GM12878 (cell line): ENCODE measurements at regions not wholly inside any gene's neighbourhood (a gene's known extent, or its start where the extent isn't known, plus 50 kb on each side); places are given as distances from the start of the nearest gene placed in this dataset.
A peak's percentile ranks its signal among the peaks of the same experiment; 100 is the strongest.

Source experiments
- DPF2 ChIP-seq: fragments of 450-650 bp; IDR thresholded peaks from 2 replicates; pipeline ENCODE4 v1.6.1; 2017; ENCODE audit warnings: mild to moderate bottlenecking
- FOXK2 ChIP-seq: fragments of 450-650 bp; IDR thresholded peaks from 2 replicates; pipeline ENCODE4 v1.6.1; 2017; ENCODE audit warnings: mild to moderate bottlenecking, moderate library complexity
- JUNB ChIP-seq: IDR thresholded peaks from 2 replicates; pipeline ENCODE4 v1.6.1; 2016; ENCODE audit warnings: antibody characterized with exemption, mild to moderate bottlenecking
- KDM1A ChIP-seq: fragments of 200-600 bp; sonication (generic); IDR thresholded peaks from 2 replicates; pipeline ENCODE4 v1.6.1; 2016; ENCODE audit warnings: borderline replicate concordance
- MTA3 ChIP-seq: IDR thresholded peaks from 2 replicates; pipeline ENCODE4 v1.6.1; 2012; ENCODE audit warnings: low read length, inconsistent platforms, borderline replicate concordance
- NFXL1 ChIP-seq: fragments of 450-650 bp; IDR thresholded peaks from 2 replicates; pipeline ENCODE4 v1.6.1; 2017; ENCODE audit warnings: antibody characterized with exemption, mild to moderate bottlenecking, borderline replicate concordance
- NR2C1 ChIP-seq: fragments of 450-650 bp; IDR thresholded peaks from 2 replicates; pipeline ENCODE4 v1.6.1; 2017; ENCODE audit warnings: antibody characterized with exemption, mild to moderate bottlenecking, moderate library complexity
- NR2F1 ChIP-seq: fragments of 450-650 bp; conservative IDR thresholded peaks from 2 replicates; pipeline ENCODE4 v1.6.1; 2017; ENCODE audit warnings: mild to moderate bottlenecking
- RAD21 ChIP-seq: IDR thresholded peaks from 2 replicates; pipeline ENCODE4 v1.6.1; 2011; ENCODE audit warnings: mild to moderate bottlenecking, low read depth, low read length, moderate library complexity; ENCODE audit not compliant: insufficient read depth
- RBBP5 ChIP-seq: fragments of 200-600 bp; sonication (generic); conservative IDR thresholded peaks from 2 replicates; pipeline ENCODE4 v1.6.1; 2016
- TAF1 ChIP-seq: IDR thresholded peaks from 2 replicates; pipeline ENCODE4 v1.6.1; 2011; ENCODE audit warnings: mild to moderate bottlenecking, low read depth, low read length, borderline replicate concordance
- TBL1XR1 ChIP-seq: IDR thresholded peaks from 2 replicates; pipeline ENCODE4 v1.6.1; 2012; ENCODE audit warnings: low read depth, low read length, improper control_type of control experiment
- TF ChIP-seq, protein P1 (sequence below): fragments of 450-650 bp; IDR thresholded peaks from 2 replicates; pipeline ENCODE4 v1.6.1; 2017; ENCODE audit warnings: antibody characterized with exemption, mild to moderate bottlenecking, moderate library complexity
- TF ChIP-seq, protein P2 (sequence below): fragments of 450-650 bp; IDR thresholded peaks from 2 replicates; pipeline ENCODE4 v1.6.1; 2017; ENCODE audit warnings: mild to moderate bottlenecking, low read depth, inconsistent platforms; ENCODE audit not compliant: poor library complexity, severe bottlenecking
- TF ChIP-seq, protein P3 (sequence below): IDR thresholded peaks from 2 replicates; pipeline ENCODE4 v1.6.1; 2012; ENCODE audit warnings: low read length, inconsistent platforms
- TF ChIP-seq, protein P4 (sequence below): fragments of 450-650 bp; IDR thresholded peaks from 2 replicates; pipeline ENCODE4 v1.6.1; 2017; ENCODE audit warnings: mild to moderate bottlenecking, moderate library complexity
- TF ChIP-seq, protein P5 (sequence below), 3 experiments: IDR thresholded peaks in 2 of 3; conservative IDR thresholded peaks in 1 of 3; 2 replicates each; pipeline ENCODE4 v1.5.1; 2011; ENCODE audit warnings: low read depth in 3 of 3, low read length in 3 of 3, mild to moderate bottlenecking in 3 of 3, control low read depth in 2 of 3, moderate library complexity in 2 of 3, inconsistent platforms in 1 of 3, mixed read lengths in 1 of 3; ENCODE audit not compliant: control insufficient read depth in 2 of 3, insufficient read depth in 1 of 3; ENCODE audit errors: extremely low read depth in 1 of 3

DNA sequence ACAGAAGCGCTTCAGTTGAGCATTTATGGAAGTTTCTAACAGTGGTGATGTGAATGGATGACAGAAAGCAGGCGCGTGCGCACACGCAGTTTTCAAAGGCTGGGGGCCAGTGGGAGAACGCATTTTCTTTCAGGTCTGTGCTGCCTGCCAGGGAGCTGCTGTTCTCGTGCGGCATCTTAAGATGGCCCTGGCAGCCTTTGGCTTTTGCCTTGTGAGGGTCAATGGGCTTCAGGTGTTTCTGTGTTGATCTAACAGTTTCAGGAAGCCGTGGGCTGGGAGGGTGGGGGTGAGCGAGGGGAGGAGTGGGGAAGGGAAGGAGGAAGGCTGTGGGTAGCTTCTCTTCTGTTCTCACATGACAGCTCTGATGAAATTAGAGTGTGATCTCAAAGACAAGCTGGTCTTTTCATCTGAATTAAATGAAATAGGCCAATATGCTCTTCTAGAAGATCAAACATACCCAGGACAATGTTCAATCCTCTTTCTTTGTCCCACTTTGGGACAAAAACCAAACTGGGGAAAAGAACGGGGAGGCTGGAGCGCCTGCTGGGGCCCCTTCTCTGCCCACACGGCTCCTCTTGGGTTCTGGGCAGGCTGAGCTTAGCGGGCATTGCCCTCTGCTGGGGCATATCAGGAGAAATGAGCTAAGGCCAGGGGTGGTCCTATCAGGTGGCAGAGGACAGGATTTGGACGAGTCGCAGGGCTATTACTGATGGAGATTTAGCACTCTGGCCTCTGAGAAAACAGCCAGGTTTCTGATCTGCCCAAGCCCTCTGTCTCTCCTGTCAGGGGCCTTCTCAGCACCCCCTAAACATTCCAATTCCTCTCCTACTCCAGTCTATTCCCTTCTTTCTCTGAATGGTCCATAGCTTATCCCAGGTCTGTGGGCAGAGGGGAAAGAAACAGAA is 126.2 kb upstream of the LGALSL start (continued):
- TF ChIP-seq, protein P1, sequence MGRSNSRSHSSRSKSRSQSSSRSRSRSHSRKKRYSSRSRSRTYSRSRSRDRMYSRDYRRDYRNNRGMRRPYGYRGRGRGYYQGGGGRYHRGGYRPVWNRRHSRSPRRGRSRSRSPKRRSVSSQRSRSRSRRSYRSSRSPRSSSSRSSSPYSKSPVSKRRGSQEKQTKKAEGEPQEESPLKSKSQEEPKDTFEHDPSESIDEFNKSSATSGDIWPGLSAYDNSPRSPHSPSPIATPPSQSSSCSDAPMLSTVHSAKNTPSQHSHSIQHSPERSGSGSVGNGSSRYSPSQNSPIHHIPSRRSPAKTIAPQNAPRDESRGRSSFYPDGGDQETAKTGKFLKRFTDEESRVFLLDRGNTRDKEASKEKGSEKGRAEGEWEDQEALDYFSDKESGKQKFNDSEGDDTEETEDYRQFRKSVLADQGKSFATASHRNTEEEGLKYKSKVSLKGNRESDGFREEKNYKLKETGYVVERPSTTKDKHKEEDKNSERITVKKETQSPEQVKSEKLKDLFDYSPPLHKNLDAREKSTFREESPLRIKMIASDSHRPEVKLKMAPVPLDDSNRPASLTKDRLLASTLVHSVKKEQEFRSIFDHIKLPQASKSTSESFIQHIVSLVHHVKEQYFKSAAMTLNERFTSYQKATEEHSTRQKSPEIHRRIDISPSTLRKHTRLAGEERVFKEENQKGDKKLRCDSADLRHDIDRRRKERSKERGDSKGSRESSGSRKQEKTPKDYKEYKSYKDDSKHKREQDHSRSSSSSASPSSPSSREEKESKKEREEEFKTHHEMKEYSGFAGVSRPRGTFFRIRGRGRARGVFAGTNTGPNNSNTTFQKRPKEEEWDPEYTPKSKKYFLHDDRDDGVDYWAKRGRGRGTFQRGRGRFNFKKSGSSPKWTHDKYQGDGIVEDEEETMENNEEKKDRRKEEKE, result no peak
- TF ChIP-seq MTA3, result no peak
- TF ChIP-seq RAD21, result peak; percentile 83
- TF ChIP-seq FOXK2, result no peak
- no peak for TF ChIP-seq RBBP5
- TF ChIP-seq TBL1XR1, result peak; percentile 23; the same call in 1 of the 2 replicates
- TF ChIP-seq, protein P2, sequence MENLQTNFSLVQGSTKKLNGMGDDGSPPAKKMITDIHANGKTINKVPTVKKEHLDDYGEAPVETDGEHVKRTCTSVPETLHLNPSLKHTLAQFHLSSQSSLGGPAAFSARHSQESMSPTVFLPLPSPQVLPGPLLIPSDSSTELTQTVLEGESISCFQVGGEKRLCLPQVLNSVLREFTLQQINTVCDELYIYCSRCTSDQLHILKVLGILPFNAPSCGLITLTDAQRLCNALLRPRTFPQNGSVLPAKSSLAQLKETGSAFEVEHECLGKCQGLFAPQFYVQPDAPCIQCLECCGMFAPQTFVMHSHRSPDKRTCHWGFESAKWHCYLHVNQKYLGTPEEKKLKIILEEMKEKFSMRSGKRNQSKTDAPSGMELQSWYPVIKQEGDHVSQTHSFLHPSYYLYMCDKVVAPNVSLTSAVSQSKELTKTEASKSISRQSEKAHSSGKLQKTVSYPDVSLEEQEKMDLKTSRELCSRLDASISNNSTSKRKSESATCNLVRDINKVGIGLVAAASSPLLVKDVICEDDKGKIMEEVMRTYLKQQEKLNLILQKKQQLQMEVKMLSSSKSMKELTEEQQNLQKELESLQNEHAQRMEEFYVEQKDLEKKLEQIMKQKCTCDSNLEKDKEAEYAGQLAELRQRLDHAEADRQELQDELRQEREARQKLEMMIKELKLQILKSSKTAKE, result no peak
- TF ChIP-seq, protein P3, sequence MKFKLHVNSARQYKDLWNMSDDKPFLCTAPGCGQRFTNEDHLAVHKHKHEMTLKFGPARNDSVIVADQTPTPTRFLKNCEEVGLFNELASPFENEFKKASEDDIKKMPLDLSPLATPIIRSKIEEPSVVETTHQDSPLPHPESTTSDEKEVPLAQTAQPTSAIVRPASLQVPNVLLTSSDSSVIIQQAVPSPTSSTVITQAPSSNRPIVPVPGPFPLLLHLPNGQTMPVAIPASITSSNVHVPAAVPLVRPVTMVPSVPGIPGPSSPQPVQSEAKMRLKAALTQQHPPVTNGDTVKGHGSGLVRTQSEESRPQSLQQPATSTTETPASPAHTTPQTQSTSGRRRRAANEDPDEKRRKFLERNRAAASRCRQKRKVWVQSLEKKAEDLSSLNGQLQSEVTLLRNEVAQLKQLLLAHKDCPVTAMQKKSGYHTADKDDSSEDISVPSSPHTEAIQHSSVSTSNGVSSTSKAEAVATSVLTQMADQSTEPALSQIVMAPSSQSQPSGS, result peak; percentile 30; the same call in 1 of the 2 replicates
- peak; percentile 34; the same call in 1 of the 2 replicates for TF ChIP-seq DPF2
- no peak for TF ChIP-seq KDM1A
- TF ChIP-seq JUNB, result no peak; the same call in 1 of the 2 replicates
- TF ChIP-seq, protein P4, sequence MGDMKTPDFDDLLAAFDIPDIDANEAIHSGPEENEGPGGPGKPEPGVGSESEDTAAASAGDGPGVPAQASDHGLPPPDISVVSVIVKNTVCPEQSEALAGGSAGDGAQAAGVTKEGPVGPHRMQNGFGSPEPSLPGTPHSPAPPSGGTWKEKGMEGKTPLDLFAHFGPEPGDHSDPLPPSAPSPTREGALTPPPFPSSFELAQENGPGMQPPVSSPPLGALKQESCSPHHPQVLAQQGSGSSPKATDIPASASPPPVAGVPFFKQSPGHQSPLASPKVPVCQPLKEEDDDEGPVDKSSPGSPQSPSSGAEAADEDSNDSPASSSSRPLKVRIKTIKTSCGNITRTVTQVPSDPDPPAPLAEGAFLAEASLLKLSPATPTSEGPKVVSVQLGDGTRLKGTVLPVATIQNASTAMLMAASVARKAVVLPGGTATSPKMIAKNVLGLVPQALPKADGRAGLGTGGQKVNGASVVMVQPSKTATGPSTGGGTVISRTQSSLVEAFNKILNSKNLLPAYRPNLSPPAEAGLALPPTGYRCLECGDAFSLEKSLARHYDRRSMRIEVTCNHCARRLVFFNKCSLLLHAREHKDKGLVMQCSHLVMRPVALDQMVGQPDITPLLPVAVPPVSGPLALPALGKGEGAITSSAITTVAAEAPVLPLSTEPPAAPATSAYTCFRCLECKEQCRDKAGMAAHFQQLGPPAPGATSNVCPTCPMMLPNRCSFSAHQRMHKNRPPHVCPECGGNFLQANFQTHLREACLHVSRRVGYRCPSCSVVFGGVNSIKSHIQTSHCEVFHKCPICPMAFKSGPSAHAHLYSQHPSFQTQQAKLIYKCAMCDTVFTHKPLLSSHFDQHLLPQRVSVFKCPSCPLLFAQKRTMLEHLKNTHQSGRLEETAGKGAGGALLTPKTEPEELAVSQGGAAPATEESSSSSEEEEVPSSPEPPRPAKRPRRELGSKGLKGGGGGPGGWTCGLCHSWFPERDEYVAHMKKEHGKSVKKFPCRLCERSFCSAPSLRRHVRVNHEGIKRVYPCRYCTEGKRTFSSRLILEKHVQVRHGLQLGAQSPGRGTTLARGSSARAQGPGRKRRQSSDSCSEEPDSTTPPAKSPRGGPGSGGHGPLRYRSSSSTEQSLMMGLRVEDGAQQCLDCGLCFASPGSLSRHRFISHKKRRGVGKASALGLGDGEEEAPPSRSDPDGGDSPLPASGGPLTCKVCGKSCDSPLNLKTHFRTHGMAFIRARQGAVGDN, result no peak
- TF ChIP-seq, protein P5, sequence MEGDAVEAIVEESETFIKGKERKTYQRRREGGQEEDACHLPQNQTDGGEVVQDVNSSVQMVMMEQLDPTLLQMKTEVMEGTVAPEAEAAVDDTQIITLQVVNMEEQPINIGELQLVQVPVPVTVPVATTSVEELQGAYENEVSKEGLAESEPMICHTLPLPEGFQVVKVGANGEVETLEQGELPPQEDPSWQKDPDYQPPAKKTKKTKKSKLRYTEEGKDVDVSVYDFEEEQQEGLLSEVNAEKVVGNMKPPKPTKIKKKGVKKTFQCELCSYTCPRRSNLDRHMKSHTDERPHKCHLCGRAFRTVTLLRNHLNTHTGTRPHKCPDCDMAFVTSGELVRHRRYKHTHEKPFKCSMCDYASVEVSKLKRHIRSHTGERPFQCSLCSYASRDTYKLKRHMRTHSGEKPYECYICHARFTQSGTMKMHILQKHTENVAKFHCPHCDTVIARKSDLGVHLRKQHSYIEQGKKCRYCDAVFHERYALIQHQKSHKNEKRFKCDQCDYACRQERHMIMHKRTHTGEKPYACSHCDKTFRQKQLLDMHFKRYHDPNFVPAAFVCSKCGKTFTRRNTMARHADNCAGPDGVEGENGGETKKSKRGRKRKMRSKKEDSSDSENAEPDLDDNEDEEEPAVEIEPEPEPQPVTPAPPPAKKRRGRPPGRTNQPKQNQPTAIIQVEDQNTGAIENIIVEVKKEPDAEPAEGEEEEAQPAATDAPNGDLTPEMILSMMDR (IDR thresholded peaks at IDR 0.05 in 2 of 3, conservative IDR thresholded peaks at IDR 0.05 in 1 of 3; ENCODE audit: control insufficient read depth in 2 of 3, extremely low read depth in 1 of 3, insufficient read depth in 1 of 3, low read depth in 3 of 3, low read length in 3 of 3), result peak; percentile 38 to 60 (median 53); a peak in 5 of 6 replicates
- TF ChIP-seq NR2C1, result no peak; the same call in 1 of the 2 replicates
- no peak for TF ChIP-seq NR2F1
- 0 out of 2 replicates have a peak, but pooled peaks have one; percentile 12 for TF ChIP-seq TAF1
- TF ChIP-seq NFXL1, result no peak
